OCI-LY1 (cell line): ENCODE measurements at regions not wholly inside any gene's neighbourhood (a gene's known extent, or its start where the extent isn't known, plus 50 kb on each side); places are given as distances from the start of the nearest gene placed in this dataset.

Experiments
- CTCF ChIP-seq: fragments of 200-600 bp; sonication (generic), shearing (Covaris generic); IDR thresholded peaks from 2 replicates; pipeline ENCODE4 v1.5.1; 2017; ENCODE audit warnings: mild to moderate bottlenecking, antibody characterized with exemption, low read length, moderate library complexity, mixed read lengths
- EZH2 ChIP-seq: fragments of 200-600 bp; sonication (generic), shearing (Covaris generic); IDR thresholded peaks from 2 replicates; pipeline ENCODE4 v1.8.0; 2017; ENCODE audit warnings: borderline replicate concordance, mixed run types, mild to moderate bottlenecking, antibody characterized with exemption, low read length, moderate library complexity, mixed read lengths

DNA sequence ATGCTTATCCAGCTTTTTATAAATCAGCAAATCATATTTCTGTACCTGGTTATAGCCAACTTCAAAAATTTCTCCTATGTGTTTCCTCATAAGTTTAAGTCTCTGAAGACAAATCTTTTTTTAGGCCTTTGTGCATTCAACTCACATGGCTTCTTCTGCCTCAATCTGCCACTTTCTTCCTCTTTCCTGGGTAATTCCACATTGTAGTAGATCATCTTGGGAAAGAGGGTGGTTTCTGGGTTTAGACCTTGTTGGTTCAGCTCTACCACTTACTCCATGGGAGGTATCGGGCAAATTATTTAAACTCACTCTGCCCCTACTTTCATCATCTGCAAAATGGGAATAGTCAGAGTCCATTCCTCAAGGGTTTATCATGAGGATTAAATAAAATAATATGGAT lies 707.0 kb upstream of the ZEB2 start:
- TF ChIP-seq CTCF = no peak
- no peak for TF ChIP-seq EZH2
